ENCODE measurements at regions not wholly inside any gene's neighbourhood (a gene's known extent, or its start where the extent isn't known, plus 50 kb on each side); places are given as distances from the start of the nearest gene placed in this dataset.

DNA sequence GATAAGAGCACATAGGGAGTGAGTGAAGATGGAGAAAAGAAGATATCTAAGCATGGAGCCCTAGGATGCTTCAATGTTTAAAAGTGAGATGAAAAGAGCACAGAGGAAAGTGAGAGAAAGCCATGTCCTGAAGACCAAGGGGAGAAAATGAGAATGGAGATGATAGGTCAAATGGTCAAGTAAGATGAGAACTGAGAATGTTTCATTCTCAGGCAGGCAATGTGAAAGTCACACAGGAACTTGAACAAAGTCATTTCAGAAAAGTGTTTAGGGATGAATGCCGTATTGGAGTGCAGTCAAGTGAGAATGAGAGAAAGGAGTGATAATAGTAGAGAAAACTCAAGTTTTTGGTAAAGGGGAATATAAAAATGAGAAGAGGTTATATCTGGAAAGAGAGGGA, 148.7 kb upstream of the PTCHD1 start:
- TF ChIP-seq POLR2AphosphoS5 (IDR thresholded peaks at IDR 0.05) (no peak), CTCF (IDR thresholded peaks at IDR 0.05) (no peak)

Measured in sigmoid colon (tissue), 4 donors.